ENCODE measurements at regions not wholly inside any gene's neighbourhood (a gene's known extent, or its start where the extent isn't known, plus 50 kb on each side); places are given as distances from the start of the nearest gene placed in this dataset.

DNA sequence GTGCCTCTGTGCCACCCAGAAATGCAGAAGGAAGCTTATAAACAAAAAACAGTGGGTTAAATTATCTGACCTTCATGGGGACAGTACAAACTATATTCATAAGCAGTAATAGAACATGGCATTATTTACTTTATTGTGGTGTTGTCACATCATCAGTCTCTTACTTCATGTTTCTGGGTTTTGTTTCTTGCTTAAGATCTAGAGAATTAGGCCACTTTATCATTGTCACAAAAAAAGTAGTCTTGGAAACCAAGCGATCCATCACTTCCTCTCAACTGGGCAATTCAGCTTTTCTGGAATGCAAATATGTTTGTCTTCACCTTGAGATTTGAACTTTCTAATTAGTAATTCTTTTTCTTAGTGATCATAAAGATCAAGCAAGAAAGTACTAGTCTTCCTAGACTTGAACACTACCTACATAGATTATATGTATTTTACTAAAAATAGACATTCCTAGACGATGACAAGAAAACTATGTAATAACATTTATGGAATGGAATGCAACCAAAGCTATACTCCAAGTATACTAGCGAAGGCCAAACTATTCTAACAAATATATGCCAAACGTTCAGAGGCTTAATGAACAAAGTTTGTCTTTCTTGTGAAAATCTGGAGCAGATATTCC is 363.4 kb downstream of the DAD1 start:
- ATAC-seq (ENCODE audit: low FRiP score), result no peak
- no peak for DNase-seq
- Histone ChIP-seq H3K4me3 (ENCODE audit: low read length in 2 of 2) (no peak overlapping the region), H3K27me3 (ENCODE audit: control insufficient read depth in 1 of 2, insufficient read depth in 2 of 2, low read length in 1 of 2) (no peaks in the 10 kb centered on the region), H3K4me1 (ENCODE audit: control insufficient read depth in 1 of 2, insufficient read depth in 2 of 2, low read length in 2 of 2) (no peaks in the 10 kb centered on the region), H3K27ac (ENCODE audit: low read depth in 1 of 2, low read length in 2 of 2) (peak overlapping the region in 1 of 2 donors; percentile 2), H3K36me3 (ENCODE audit: control insufficient read depth in 1 of 2, insufficient read depth in 2 of 2, low read length in 1 of 2) (no peaks in the 10 kb centered on the region), H3K9me3 (ENCODE audit: control insufficient read depth, low read length) (no peaks in the 10 kb centered on the region)
- 2 to 6% methylated on average over 4 of the region's 4 CpGs for WGBS, 2 donors
- intact Hi-C loops (cut with DNase I), result no loop called here

DNA sequence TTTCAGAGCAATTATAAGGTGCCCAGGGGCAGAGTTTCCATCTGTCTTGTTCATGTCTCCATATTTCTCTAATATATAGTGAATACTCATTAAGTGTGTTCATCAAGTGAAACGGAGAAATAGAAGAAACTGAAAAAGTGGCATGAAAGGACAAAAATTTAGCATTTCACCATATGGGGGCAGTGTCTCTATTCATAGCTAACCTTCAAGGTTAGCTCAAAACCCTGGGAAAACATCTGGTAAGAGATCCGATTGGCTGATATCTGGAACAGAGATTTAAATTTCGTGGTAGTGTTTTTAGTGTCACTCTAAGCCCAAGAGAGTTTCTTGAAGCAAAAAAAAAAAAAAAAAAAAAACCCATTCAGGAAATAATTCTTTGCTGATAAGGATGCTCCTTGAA is 367.5 kb downstream of the DAD1 start:
- Histone ChIP-seq H3K9me3 (ENCODE audit: control insufficient read depth, low read length) (no peaks in the 10 kb centered on the region), H3K4me1 (ENCODE audit: control insufficient read depth in 1 of 2, insufficient read depth in 2 of 2, low read length in 2 of 2) (no peaks in the 10 kb centered on the region), H3K27me3 (ENCODE audit: control insufficient read depth in 1 of 2, insufficient read depth in 2 of 2, low read length in 1 of 2) (no peaks in the 10 kb centered on the region), H3K4me3 (ENCODE audit: low read length in 2 of 2) (no peak overlapping the region), H3K36me3 (ENCODE audit: control insufficient read depth in 1 of 2, insufficient read depth in 2 of 2, low read length in 1 of 2) (no peaks in the 10 kb centered on the region), H3K27ac (ENCODE audit: low read depth in 1 of 2, low read length in 2 of 2) (no peak overlapping the region)
- ATAC-seq (ENCODE audit: low FRiP score) (no peak), DNase-seq (no peak)
- intact Hi-C loops (cut with DNase I), result loop anchor here in 1 of 2 donors (2.0 kb wide), 1 partner anchor 153 kb away; no protein-coding TSS in a partner anchor
- 10 to 12% methylated on average over 3 of the region's 3 CpGs for WGBS, 2 donors

DNA sequence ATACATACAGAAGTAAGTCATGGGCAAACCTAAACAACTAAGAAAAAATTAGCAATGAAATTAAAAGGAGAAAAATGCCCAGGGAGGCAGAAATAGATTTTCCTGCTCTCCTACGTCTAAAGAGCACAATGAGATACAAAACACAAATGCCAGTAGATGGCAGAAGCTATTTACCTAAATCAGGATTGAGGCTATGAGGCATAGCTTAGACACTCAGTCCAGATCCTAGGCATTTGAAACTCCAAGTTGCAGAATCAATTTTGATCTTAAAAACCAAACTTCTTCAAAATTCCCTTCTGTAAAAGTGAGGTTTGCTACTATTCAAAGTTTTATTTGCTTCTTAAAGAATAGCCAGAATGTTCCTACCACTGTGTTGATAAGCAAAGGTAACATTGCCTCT is 368.6 kb downstream of the DAD1 start:
- Histone ChIP-seq H3K27ac (ENCODE audit: low read depth in 1 of 2, low read length in 2 of 2) (no peak overlapping the region), H3K4me3 (ENCODE audit: low read length in 2 of 2) (no peak overlapping the region), H3K4me1 (ENCODE audit: control insufficient read depth in 1 of 2, insufficient read depth in 2 of 2, low read length in 2 of 2) (no peaks in the 10 kb centered on the region), H3K9me3 (ENCODE audit: control insufficient read depth, low read length) (no peaks in the 10 kb centered on the region), H3K27me3 (ENCODE audit: control insufficient read depth in 1 of 2, insufficient read depth in 2 of 2, low read length in 1 of 2) (no peaks in the 10 kb centered on the region), H3K36me3 (ENCODE audit: control insufficient read depth in 1 of 2, insufficient read depth in 2 of 2, low read length in 1 of 2) (no peaks in the 10 kb centered on the region)
- intact Hi-C loops (cut with DNase I), result loop anchor here in 1 of 2 donors (2.0 kb wide), 1 partner anchor 154 kb away; no protein-coding TSS in a partner anchor
- ATAC-seq (ENCODE audit: low FRiP score), result no peak
- 3 to 4% methylated on average over 1 of the region's 1 CpG for WGBS, 2 donors
- no peak for DNase-seq

DNA sequence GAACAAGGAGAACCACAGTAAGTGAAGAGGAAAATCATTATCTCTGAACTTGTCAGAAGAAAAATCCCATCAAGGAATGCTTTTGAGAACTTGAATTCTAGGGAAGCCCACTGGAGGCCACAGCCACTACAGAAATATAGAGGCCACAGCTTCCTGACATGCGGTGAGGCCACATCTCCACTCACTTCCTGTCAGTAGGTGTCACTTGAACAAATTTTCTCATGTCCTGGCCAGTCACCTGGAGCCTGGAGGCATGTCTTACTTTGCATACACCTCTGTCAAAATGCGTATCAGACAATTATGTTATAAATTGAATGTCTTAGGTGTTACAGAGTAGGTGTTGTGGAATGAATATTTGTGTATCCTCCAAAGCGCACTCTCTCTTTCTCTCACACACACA is 370.3 kb downstream of the DAD1 start:
- intact Hi-C loops (cut with DNase I), result no loop called here
- DNase-seq, result no peak
- H3K27me3 ChIP-seq (ENCODE audit: control insufficient read depth in 1 of 2, insufficient read depth in 2 of 2, low read length in 1 of 2), result no peaks in the 10 kb centered on the region
- no peak overlapping the region for H3K4me3 ChIP-seq (ENCODE audit: low read length in 2 of 2)
- no peak for ATAC-seq (ENCODE audit: low FRiP score)
- 79 to 92% methylated on average over 3 of the region's 3 CpGs for WGBS, 2 donors
- no peaks in the 10 kb centered on the region for H3K36me3 ChIP-seq (ENCODE audit: control insufficient read depth in 1 of 2, insufficient read depth in 2 of 2, low read length in 1 of 2)
- no peak overlapping the region for H3K27ac ChIP-seq (ENCODE audit: low read depth in 1 of 2, low read length in 2 of 2)
- H3K4me1 ChIP-seq (ENCODE audit: control insufficient read depth in 1 of 2, insufficient read depth in 2 of 2, low read length in 2 of 2), result no peaks in the 10 kb centered on the region
- no peaks in the 10 kb centered on the region for H3K9me3 ChIP-seq (ENCODE audit: control insufficient read depth, low read length)

DNA sequence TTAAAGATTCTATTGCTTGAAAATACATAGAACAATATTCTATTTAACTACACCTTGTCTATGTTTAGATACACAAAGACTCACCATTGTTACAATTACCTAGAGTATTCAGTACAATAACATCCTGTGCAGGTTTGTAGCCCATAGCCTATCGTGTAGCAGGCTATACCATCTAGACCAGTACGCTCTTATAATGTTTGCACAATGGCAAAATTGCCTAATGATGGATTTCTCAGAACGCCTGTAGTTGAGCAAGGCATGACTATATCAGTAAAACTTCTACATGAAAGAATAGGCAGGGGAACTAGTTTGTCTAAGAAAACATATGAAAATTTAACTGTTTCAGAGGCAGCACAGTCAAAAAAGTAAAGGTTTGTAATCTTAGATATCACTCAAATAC is 375.9 kb downstream of the DAD1 start:
- no peaks in the 10 kb centered on the region for H3K4me1 ChIP-seq (ENCODE audit: control insufficient read depth in 1 of 2, insufficient read depth in 2 of 2, low read length in 2 of 2)

DNA sequence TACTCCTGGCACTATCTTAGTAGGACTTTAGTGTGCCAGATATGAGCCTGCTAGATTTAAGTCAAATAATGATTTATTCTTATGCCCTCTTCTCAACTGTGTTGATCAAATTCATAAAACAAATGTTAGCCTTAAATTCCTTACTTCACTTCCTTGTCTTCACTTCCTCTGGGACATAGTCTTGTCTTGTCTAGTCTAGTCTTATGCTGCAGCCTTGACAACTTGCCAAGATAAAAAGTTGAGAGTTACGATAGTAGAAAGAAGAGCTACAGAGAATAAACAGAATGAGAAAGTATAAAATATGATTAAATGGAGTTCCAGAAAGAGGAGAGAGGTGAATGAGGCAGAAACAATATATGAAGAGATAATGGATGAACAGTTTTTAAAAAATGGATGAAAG is 378.1 kb downstream of the DAD1 start:
- intact Hi-C loops (cut with DNase I), result no loop called here
- H3K27me3 ChIP-seq (ENCODE audit: control insufficient read depth in 1 of 2, insufficient read depth in 2 of 2, low read length in 1 of 2), result no peaks in the 10 kb centered on the region
- no peak overlapping the region for H3K4me3 ChIP-seq (ENCODE audit: low read length in 2 of 2)
- WGBS, 2 donors, result 12 to 29% methylated on average over 1 of the region's 1 CpG
- H3K36me3 ChIP-seq (ENCODE audit: control insufficient read depth in 1 of 2, insufficient read depth in 2 of 2, low read length in 1 of 2), result no peaks in the 10 kb centered on the region
- ATAC-seq (ENCODE audit: low FRiP score), result no peak
- H3K4me1 ChIP-seq (ENCODE audit: control insufficient read depth in 1 of 2, insufficient read depth in 2 of 2, low read length in 2 of 2), result no peaks in the 10 kb centered on the region
- H3K9me3 ChIP-seq (ENCODE audit: control insufficient read depth, low read length), result no peaks in the 10 kb centered on the region
- no peak overlapping the region for H3K27ac ChIP-seq (ENCODE audit: low read depth in 1 of 2, low read length in 2 of 2)
- DNase-seq, result no peak

More for the DNA sequence above, 375.9 kb downstream of the DAD1 start:
- no peaks in the 10 kb centered on the region for H3K27me3 ChIP-seq (ENCODE audit: control insufficient read depth in 1 of 2, insufficient read depth in 2 of 2, low read length in 1 of 2)
- 69 to 70% methylated on average over 3 of the region's 3 CpGs for WGBS, 2 donors
- H3K36me3 ChIP-seq (ENCODE audit: control insufficient read depth in 1 of 2, insufficient read depth in 2 of 2, low read length in 1 of 2), result no peaks in the 10 kb centered on the region
- no peak overlapping the region for H3K27ac ChIP-seq (ENCODE audit: low read depth in 1 of 2, low read length in 2 of 2)
- no peaks in the 10 kb centered on the region for H3K9me3 ChIP-seq (ENCODE audit: control insufficient read depth, low read length)
- DNase-seq (no peak), ATAC-seq (ENCODE audit: low FRiP score) (no peak)
- intact Hi-C loops (cut with DNase I), result no loop called here
- H3K4me3 ChIP-seq (ENCODE audit: low read length in 2 of 2), result no peak overlapping the region

DNA sequence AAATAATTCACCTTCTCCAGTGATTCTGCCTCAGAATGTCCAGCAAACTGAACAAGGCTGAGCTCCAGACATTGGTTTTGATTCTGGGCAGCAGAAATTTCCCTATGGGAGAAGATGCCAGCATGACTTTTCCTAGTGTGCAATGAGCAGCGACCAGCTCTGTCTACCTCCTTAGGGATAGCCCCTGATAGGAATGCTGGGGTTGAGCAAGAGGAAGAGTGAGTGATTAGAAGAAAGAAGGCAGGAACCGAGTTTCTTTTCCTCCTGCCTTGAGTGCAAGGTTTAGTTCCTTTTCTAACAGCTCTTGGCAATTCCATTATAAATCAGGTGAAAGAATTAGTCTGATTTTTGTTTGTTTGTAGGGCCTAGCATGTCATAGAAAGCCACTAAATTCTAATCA is 379.0 kb downstream of the DAD1 start:
- Histone ChIP-seq H3K27me3 (ENCODE audit: control insufficient read depth in 1 of 2, insufficient read depth in 2 of 2, low read length in 1 of 2) (no peaks in the 10 kb centered on the region), H3K36me3 (ENCODE audit: control insufficient read depth in 1 of 2, insufficient read depth in 2 of 2, low read length in 1 of 2) (no peaks in the 10 kb centered on the region), H3K9me3 (ENCODE audit: control insufficient read depth, low read length) (no peaks in the 10 kb centered on the region), H3K4me3 (ENCODE audit: low read length in 2 of 2) (no peak overlapping the region), H3K27ac (ENCODE audit: low read depth in 1 of 2, low read length in 2 of 2) (no peak overlapping the region), H3K4me1 (ENCODE audit: control insufficient read depth in 1 of 2, insufficient read depth in 2 of 2, low read length in 2 of 2) (no peaks in the 10 kb centered on the region)
- no peak for ATAC-seq (ENCODE audit: low FRiP score)
- DNase-seq, result no peak
- intact Hi-C loops (cut with DNase I), result no loop called here
- WGBS, 2 donors, result 25 to 28% methylated on average over 2 of the region's 2 CpGs

DNA sequence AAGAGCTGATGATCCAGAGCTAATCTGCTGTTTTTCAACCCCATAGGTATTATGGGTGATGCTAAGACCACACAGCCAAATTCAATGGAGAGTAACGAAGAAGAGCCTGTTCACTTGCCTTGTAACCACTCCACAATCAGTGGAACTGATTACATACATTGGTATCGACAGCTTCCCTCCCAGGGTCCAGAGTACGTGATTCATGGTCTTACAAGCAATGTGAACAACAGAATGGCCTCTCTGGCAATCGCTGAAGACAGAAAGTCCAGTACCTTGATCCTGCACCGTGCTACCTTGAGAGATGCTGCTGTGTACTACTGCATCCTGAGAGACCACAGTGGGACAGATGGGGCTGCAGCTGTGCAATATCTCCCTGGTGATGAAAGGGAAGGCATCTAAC is 386.0 kb downstream of the DAD1 start:
- WGBS, 2 donors, result 90 to 93% methylated on average over 5 of the region's 5 CpGs
- DNase-seq, result no peak
- Histone ChIP-seq H3K36me3 (ENCODE audit: control insufficient read depth in 1 of 2, insufficient read depth in 2 of 2, low read length in 1 of 2) (no peaks in the 10 kb centered on the region), H3K4me1 (ENCODE audit: control insufficient read depth in 1 of 2, insufficient read depth in 2 of 2, low read length in 2 of 2) (no peaks in the 10 kb centered on the region), H3K27ac (ENCODE audit: low read depth in 1 of 2, low read length in 2 of 2) (no peak overlapping the region), H3K9me3 (ENCODE audit: control insufficient read depth, low read length) (peaks cover 2% of the 10 kb centered on the region), H3K4me3 (ENCODE audit: low read length in 2 of 2) (no peak overlapping the region), H3K27me3 (ENCODE audit: control insufficient read depth in 1 of 2, insufficient read depth in 2 of 2, low read length in 1 of 2) (no peaks in the 10 kb centered on the region)
- intact Hi-C loops (cut with DNase I), result no loop called here
- ATAC-seq (ENCODE audit: low FRiP score), result no peak

DNA sequence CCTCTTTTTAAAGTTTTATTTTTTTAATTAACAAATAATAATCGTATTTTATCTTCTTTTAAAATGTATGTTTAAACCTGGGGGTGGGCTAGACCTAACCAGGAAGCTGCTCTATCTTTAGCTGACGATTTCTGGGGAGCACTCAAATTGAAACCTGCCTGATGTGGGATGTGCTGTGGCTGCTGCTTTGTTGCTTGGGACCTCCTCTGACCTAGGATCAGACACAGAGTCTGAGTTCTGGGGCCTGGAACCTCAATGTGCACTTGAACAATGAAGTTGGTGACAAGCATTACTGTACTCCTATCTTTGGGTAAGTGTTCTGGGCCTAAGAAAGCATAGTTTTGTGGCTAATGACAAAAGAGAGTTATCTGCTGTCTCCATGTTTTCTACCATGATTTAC is 386.7 kb downstream of the DAD1 start:
- Histone ChIP-seq H3K36me3 (ENCODE audit: control insufficient read depth in 1 of 2, insufficient read depth in 2 of 2, low read length in 1 of 2) (no peaks in the 10 kb centered on the region), H3K27me3 (ENCODE audit: control insufficient read depth in 1 of 2, insufficient read depth in 2 of 2, low read length in 1 of 2) (no peaks in the 10 kb centered on the region), H3K27ac (ENCODE audit: low read depth in 1 of 2, low read length in 2 of 2) (no peak overlapping the region), H3K9me3 (ENCODE audit: control insufficient read depth, low read length) (peaks cover 2% of the 10 kb centered on the region), H3K4me1 (ENCODE audit: control insufficient read depth in 1 of 2, insufficient read depth in 2 of 2, low read length in 2 of 2) (no peaks in the 10 kb centered on the region), H3K4me3 (ENCODE audit: low read length in 2 of 2) (no peak overlapping the region)
- no peak for ATAC-seq (ENCODE audit: low FRiP score)
- intact Hi-C loops (cut with DNase I), result no loop called here
- DNase-seq, result no peak
- 80 to 83% methylated on average over 2 of the region's 2 CpGs for WGBS, 2 donors

Data from aorta (tissue), 5 donors.